GM12891 (cell line): ENCODE measurements at regions not wholly inside any gene's neighbourhood (a gene's known extent, or its start where the extent isn't known, plus 50 kb on each side); places are given as distances from the start of the nearest gene placed in this dataset.

Experiments
- PAX5 ChIP-seq: IDR thresholded peaks from 2 replicates; pipeline ENCODE4 v1.6.1; 2011; ENCODE audit warnings: low read length, moderate library complexity, mild to moderate bottlenecking; ENCODE audit not compliant: insufficient read depth, severe bottlenecking
- POLR2A ChIP-seq: IDR thresholded peaks from 2 replicates; pipeline ENCODE4 v1.6.1; 2011; ENCODE audit warnings: low read depth, low read length, control low read depth
- POLR2AphosphoS5 ChIP-seq: IDR thresholded peaks from 2 replicates; pipeline ENCODE4 v1.6.1; 2011; ENCODE audit warnings: low read depth, low read length, control low read depth
- SPI1 ChIP-seq: IDR thresholded peaks from 2 replicates; pipeline ENCODE4 v1.6.1; 2011; ENCODE audit warnings: low read depth, low read length, control low read depth
- TAF1 ChIP-seq: IDR thresholded peaks from 2 replicates; pipeline ENCODE4 v1.6.1; 2011; ENCODE audit warnings: low read depth, low read length, control low read depth

DNA sequence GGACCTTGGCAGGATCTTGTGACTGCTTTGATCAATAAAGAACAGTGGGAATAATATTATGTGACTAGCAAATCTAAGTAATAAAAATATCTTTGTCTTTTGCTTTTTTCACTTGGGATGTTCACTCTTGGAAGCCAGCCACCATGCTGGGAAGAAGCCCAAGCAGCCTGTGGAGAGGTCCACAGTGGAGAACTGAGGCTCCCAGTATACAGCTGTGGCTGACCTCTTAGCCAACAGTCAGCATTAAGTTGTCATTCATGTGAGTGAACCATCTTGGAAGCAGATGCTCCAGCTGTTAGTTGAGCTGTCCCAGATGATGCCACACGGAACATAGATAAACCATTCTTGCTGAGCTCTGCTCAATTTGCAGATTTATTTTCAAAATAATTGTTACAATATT, 160.0 kb downstream of the OSR1 start:
- no peak for TF ChIP-seq POLR2A
- TF ChIP-seq POLR2AphosphoS5 = no peak
- no peak for TF ChIP-seq TAF1
- no peak for TF ChIP-seq PAX5
- no peak for TF ChIP-seq SPI1
